AG09309 (cell line): ENCODE measurements at regions not wholly inside any gene's neighbourhood (a gene's known extent, or its start where the extent isn't known, plus 50 kb on each side); places are given as distances from the start of the nearest gene placed in this dataset.
A peak's percentile ranks its signal among the peaks of the same experiment; 100 is the strongest.

Experiments
- DNase-seq: peaks from one replicate; pipeline ENCODE4 v3.0.0-alpha.2; 2010; ENCODE audit warnings: low read depth
- H3K4me3 ChIP-seq: 2 replicates; pipeline ENCODE4 v1.5.1; 2011; ENCODE audit warnings: mild to moderate bottlenecking, low read depth, low read length, moderate library complexity; ENCODE audit not compliant: control insufficient read depth
- TF ChIP-seq, protein P1 (sequence below): IDR thresholded peaks from 2 replicates; pipeline ENCODE4 v1.5.1; 2011; ENCODE audit warnings: mild to moderate bottlenecking, low read depth, low read length, inconsistent platforms; ENCODE audit not compliant: insufficient read depth, control insufficient read depth; ENCODE audit errors: missing control alignments

DNA sequence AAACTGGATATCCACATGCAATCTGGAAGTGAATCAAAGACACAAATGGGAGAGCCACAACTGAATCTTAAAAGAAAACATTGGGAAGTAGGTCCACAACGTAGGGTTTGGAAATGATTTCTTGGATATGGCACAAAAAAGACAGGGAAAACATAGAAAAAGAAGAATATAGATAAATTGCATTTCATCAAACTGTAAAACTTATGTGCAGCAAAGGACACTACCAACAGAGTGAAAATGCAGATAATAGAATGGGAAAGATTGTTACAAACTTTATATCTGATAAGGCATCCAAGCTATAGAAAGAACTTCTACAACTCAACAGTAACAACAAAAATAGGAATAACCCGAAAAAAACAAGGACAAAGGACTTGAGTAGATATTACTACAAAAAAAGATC lies 89.6 kb downstream of the ZNF280B start:
- no peak overlapping the region for H3K4me3 ChIP-seq
- TF ChIP-seq, protein P1, sequence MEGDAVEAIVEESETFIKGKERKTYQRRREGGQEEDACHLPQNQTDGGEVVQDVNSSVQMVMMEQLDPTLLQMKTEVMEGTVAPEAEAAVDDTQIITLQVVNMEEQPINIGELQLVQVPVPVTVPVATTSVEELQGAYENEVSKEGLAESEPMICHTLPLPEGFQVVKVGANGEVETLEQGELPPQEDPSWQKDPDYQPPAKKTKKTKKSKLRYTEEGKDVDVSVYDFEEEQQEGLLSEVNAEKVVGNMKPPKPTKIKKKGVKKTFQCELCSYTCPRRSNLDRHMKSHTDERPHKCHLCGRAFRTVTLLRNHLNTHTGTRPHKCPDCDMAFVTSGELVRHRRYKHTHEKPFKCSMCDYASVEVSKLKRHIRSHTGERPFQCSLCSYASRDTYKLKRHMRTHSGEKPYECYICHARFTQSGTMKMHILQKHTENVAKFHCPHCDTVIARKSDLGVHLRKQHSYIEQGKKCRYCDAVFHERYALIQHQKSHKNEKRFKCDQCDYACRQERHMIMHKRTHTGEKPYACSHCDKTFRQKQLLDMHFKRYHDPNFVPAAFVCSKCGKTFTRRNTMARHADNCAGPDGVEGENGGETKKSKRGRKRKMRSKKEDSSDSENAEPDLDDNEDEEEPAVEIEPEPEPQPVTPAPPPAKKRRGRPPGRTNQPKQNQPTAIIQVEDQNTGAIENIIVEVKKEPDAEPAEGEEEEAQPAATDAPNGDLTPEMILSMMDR = no peak
- no peak for DNase-seq

DNA sequence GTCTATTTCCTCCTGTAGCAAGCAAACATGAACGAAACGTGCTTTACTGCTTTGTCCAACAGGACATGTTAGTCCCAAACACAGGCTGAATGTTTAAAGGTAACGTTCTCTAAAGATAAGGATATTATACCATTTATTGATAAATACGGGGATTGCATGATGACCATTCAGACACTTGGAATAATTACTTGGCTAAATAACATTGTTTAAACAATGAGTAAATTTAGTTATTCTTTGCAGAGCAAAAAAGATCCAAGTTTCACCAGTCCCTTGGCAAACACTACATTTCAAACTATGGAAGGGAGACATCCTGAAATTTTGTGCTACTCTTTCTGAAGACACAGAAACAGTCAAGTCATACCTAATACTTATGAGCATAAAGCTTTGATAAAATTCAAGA lies 88.0 kb downstream of the ZNF280B start:
- TF ChIP-seq, protein P1 = no peak
- no peak for DNase-seq
- no peak overlapping the region for H3K4me3 ChIP-seq

GRCh38 chr22:22421392-22421791 lies 87.2 kb downstream of the ZNF280B start:
- TF ChIP-seq, protein P1 = no peak
- no peak overlapping the region for H3K4me3 ChIP-seq
- no peak for DNase-seq

- peak; percentile 1 for DNase-seq
- H3K4me3 ChIP-seq = no peak overlapping the region
- TF ChIP-seq, protein P1 = peak; percentile 76
Observed at GRCh38 chr22:22422629-22423112, 85.9 kb downstream of the ZNF280B start.

- H3K4me3 ChIP-seq = no peak overlapping the region
- DNase-seq = no peak
- TF ChIP-seq, protein P1 = no peak
Observed at GRCh38 chr22:22423681-22424080, 84.9 kb downstream of the ZNF280B start.

GRCh38 chr22:22424210-22424800 lies 84.2 kb downstream of the ZNF280B start:
- no peak overlapping the region for H3K4me3 ChIP-seq
- no peak for DNase-seq
- TF ChIP-seq, protein P1 = no peak
